Upper lobe of left lung (tissue), 6 donors: ENCODE measurements at regions not wholly inside any gene's neighbourhood (a gene's known extent, or its start where the extent isn't known, plus 50 kb on each side); places are given as distances from the start of the nearest gene placed in this dataset.

Experiments
- ATAC-seq, 2 donors: fragments of 200-7000 bp; cut with Tn5 transposase; one replicate each; pipeline ENCODE4 v1.9.1; 2022; ENCODE audit warnings: mild to moderate bottlenecking in 2 of 2, moderate library complexity in 2 of 2; ENCODE audit not compliant: low FRiP score in 2 of 2
- DNase-seq, 2 donors: peaks; one replicate each; pipeline ENCODE4 v3.0.0-alpha.2; 2019 to 2020
- H3K27ac ChIP-seq, 4 donors: fragments of 200-600 bp; sonication (generic); one replicate each; pipeline ENCODE4 v1.5.1; 2016 to 2019
- H3K27me3 ChIP-seq, 4 donors: fragments of 200-600 bp; sonication (generic); one replicate each; pipeline ENCODE4 v1.5.1; 2017 to 2019
- H3K36me3 ChIP-seq, 4 donors: fragments of 200-600 bp; sonication (generic); one replicate each; pipeline ENCODE4 v1.5.1; 2016 to 2019
- H3K4me1 ChIP-seq, 4 donors: fragments of 200-600 bp; sonication (generic); one replicate each; pipeline ENCODE4 v1.5.1; 2018 to 2019
- H3K4me3 ChIP-seq, 4 donors: fragments of 200-600 bp; sonication (generic); one replicate each; pipeline ENCODE4 v1.5.1; 2017 to 2019; ENCODE audit warnings: mild to moderate bottlenecking in 2 of 4, moderate library complexity in 1 of 4
- H3K9me3 ChIP-seq, 4 donors: fragments of 200-600 bp; sonication (generic); one replicate each; pipeline ENCODE4 v1.5.1; 2018 to 2019
- EP300 ChIP-seq, 4 donors: sonication (generic); formaldehyde crosslinking; IDR thresholded peaks; one replicate each; pipeline ENCODE4 v1.5.1; 2017; ENCODE audit warnings: antibody characterized with exemption in 4 of 4, control low read depth in 2 of 4
- POLR2A ChIP-seq, 4 donors: fragments of 450-650 bp; IDR thresholded peaks; one replicate each; pipeline ENCODE4 v1.5.1; 2016 to 2017; ENCODE audit warnings: antibody characterized with exemption in 4 of 4, mild to moderate bottlenecking in 2 of 4
- POLR2AphosphoS5 ChIP-seq, 2 donors: sonication (generic); formaldehyde crosslinking; IDR thresholded peaks; one replicate each; pipeline ENCODE4 v1.5.1; 2017; ENCODE audit warnings: antibody characterized with exemption in 2 of 2
- WGBS, 2 donors: methylation state at CpG; one replicate each; pipeline ENCODE4 v1.1.5; 2017 to 2018; 5-methylcytosine and 5-hydroxymethylcytosine counted together
- TF ChIP-seq, protein P1 (sequence below), 6 experiments: fragments of 450-650 bp in 4 of 6; fragments of 200-600 bp in 2 of 6; sonication (generic) in 2 of 6; IDR thresholded peaks; one replicate each; pipeline ENCODE4 v1.5.1; 2016 to 2019; ENCODE audit warnings: antibody characterized with exemption in 6 of 6
- donor health status: DM: no; HTN: no; CAD: no; lungs with moderate emphysema.
- donor health status: DM: no; HTN: yes; CAD: no; lungs with severe emphysema.

DNA sequence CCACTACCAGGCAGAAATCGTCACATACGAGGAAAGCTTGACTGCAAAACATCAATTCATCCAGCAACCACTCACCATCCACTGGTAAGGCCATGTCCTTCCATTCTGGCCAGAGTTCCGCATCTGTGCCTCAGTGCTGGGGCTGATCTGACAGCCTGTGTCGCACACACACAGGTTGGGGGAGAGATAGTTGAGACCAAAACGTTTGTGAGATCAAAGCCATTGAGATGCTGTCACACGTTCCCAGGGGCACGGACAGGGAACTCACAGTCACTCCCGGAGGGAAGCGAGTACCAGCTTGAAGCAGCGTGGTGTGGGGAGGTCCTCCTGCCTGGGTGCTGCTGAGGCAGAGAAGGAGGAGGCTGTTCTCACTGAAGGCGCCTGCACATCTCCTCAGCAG, 458.5 kb upstream of the SALL3 start:
- TF ChIP-seq POLR2AphosphoS5 (IDR thresholded peaks at IDR 0.05), result no peak
- TF ChIP-seq EP300 (IDR thresholded peaks at IDR 0.05), result no peak
- TF ChIP-seq, protein P1, sequence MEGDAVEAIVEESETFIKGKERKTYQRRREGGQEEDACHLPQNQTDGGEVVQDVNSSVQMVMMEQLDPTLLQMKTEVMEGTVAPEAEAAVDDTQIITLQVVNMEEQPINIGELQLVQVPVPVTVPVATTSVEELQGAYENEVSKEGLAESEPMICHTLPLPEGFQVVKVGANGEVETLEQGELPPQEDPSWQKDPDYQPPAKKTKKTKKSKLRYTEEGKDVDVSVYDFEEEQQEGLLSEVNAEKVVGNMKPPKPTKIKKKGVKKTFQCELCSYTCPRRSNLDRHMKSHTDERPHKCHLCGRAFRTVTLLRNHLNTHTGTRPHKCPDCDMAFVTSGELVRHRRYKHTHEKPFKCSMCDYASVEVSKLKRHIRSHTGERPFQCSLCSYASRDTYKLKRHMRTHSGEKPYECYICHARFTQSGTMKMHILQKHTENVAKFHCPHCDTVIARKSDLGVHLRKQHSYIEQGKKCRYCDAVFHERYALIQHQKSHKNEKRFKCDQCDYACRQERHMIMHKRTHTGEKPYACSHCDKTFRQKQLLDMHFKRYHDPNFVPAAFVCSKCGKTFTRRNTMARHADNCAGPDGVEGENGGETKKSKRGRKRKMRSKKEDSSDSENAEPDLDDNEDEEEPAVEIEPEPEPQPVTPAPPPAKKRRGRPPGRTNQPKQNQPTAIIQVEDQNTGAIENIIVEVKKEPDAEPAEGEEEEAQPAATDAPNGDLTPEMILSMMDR (IDR thresholded peaks at IDR 0.05), result no peak
- no peak for TF ChIP-seq POLR2A (IDR thresholded peaks at IDR 0.05)
- Histone ChIP-seq H3K36me3 (no peaks in the 10 kb centered on the region), H3K4me3 (no peak overlapping the region), H3K4me1 (peaks cover 0 to 7% (median 5%) of the 10 kb centered on the region in 4 donors), H3K27me3 (no peaks in the 10 kb centered on the region), H3K9me3 (no peaks in the 10 kb centered on the region), H3K27ac (no peak overlapping the region)
- no peak for ATAC-seq
- no peak for DNase-seq
- 76 to 88% methylated on average over 11 of the region's 11 CpGs for WGBS, 2 donors

DNA sequence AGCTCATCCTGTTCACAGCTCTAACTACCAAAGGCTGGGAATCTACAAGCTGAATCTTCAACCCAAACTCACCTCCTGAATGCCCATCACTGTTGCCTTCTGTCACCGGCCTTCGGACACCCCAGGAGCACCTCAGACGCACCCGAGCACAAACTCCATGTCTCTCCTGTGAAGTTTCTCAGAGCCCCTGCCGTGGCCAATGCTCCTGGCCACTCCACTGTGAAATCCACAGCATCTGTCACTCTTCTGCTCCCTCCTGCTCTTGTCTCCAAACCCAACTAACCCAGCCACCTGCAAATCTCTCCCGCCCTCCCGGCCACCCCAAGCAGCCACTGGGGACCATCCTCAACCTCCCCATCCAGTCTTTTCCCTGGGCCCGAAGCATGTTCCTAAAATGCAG, 457.9 kb upstream of the SALL3 start:
- 88 to 91% methylated on average over 8 of the region's 8 CpGs for WGBS, 2 donors
- Histone ChIP-seq H3K4me3 (no peak overlapping the region), H3K27me3 (no peaks in the 10 kb centered on the region), H3K36me3 (no peaks in the 10 kb centered on the region), H3K9me3 (no peaks in the 10 kb centered on the region), H3K4me1 (peaks cover 0 to 13% (median 8%) of the 10 kb centered on the region in 4 donors), H3K27ac (no peak overlapping the region)
- no peak for DNase-seq
- TF ChIP-seq, protein P1 (IDR thresholded peaks at IDR 0.05), result no peak
- TF ChIP-seq POLR2A (IDR thresholded peaks at IDR 0.05) (no peak), EP300 (IDR thresholded peaks at IDR 0.05) (no peak), POLR2AphosphoS5 (IDR thresholded peaks at IDR 0.05) (no peak)
- no peak for ATAC-seq

DNA sequence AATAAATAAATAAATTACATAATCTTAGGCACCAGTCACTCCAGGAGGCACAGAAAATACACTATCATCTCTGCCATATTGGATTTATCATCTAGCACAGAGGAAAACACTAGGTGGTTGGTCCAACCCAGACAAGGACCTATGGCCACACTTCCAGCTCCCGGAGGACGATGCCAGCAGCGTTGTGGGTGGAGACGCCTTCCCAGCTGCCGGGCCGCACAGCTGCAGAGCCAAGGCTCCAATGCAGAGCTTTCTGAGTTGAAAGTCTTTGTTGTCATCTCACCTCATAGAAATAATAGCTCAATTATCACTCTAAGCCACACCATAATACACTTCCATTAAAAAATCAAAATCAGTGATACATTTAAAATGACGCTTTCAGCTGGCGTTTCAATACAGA, 457.1 kb upstream of the SALL3 start:
- Histone ChIP-seq H3K27me3 (no peaks in the 10 kb centered on the region), H3K4me3 (no peak overlapping the region), H3K4me1 (peaks cover 0 to 17% (median 10%) of the 10 kb centered on the region in 4 donors), H3K36me3 (no peaks in the 10 kb centered on the region), H3K9me3 (no peaks in the 10 kb centered on the region), H3K27ac (no peak overlapping the region)
- 95 to 98% methylated on average over 8 of the region's 8 CpGs for WGBS, 2 donors
- TF ChIP-seq EP300 (IDR thresholded peaks at IDR 0.05) (no peak), POLR2A (IDR thresholded peaks at IDR 0.05) (no peak), POLR2AphosphoS5 (IDR thresholded peaks at IDR 0.05) (no peak)
- TF ChIP-seq, protein P1 (IDR thresholded peaks at IDR 0.05), result no peak
- ATAC-seq (no peak), DNase-seq (no peak)

DNA sequence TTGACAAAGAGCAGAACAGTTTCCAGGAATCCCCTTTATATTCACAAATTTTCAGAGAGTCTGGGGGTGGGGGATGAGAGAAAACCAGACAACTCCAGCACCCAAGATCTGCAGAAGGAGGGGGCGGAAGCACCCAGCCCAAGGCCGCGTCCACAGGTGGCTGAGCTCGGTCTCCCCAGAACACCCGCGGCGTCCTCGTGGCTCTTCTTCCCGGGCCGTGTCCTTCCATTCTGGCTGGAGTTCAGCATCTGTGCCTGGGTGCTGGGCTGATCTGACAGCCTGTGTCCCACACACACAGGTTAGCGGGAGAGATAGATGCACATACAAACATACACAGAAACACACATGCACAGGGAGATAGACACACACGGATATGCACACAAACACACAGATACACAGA, 455.8 kb upstream of the SALL3 start:
- no peak for DNase-seq
- no peak for TF ChIP-seq POLR2AphosphoS5 (IDR thresholded peaks at IDR 0.05)
- TF ChIP-seq, protein P1 (IDR thresholded peaks at IDR 0.05), result no peak
- no peak for TF ChIP-seq EP300 (IDR thresholded peaks at IDR 0.05)
- no peak for TF ChIP-seq POLR2A (IDR thresholded peaks at IDR 0.05)
- no peak for ATAC-seq
- Histone ChIP-seq H3K4me1 (peaks cover 0 to 17% (median 10%) of the 10 kb centered on the region in 4 donors), H3K36me3 (no peaks in the 10 kb centered on the region), H3K27me3 (no peaks in the 10 kb centered on the region), H3K4me3 (no peak overlapping the region), H3K9me3 (no peaks in the 10 kb centered on the region), H3K27ac (no peak overlapping the region)
- WGBS, 2 donors, result 84 to 93% methylated on average over 12 of the region's 12 CpGs

DNA sequence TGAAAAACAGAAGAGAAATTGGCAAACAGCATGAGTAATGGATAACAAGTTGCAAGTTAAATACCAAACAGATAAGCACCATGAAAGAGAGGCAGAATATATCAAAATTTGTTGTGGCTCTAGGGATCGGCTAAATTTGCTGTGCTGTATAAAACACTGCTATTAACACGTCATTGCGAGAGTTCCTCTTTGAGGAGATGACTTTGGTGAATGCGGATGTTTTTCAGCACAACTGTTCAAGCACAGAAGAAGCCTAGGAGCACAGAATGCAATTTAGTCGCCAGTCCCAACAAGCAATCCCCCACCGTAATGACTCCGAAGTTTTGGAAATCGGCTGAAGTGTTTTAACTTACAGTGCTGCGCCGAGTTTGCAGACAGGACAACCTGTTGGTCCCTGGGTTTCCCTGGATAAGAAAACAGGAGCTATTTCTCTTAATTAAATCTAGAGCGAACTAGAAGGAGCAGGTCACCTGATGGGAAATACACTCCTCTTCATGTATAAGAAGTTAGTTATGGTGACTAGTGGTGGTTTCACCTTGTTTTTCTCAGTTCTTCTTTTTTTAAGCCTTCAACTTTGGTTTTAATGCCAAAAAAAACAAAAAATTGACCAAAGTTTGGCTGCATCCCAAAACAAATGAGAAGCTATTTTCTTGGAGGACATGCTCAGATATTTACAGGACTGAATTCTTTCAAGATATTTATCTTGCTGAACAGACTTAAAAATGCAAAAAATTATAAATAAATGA, 454.1 kb upstream of the SALL3 start:
- no peaks in the 10 kb centered on the region for H3K9me3 ChIP-seq
- H3K4me1 ChIP-seq, result peaks cover 0 to 17% (median 10%) of the 10 kb centered on the region in 4 donors
- no peak for ATAC-seq
- H3K36me3 ChIP-seq, result no peaks in the 10 kb centered on the region
- TF ChIP-seq POLR2A (IDR thresholded peaks at IDR 0.05), result no peak
- no peak for TF ChIP-seq POLR2AphosphoS5 (IDR thresholded peaks at IDR 0.05)
- TF ChIP-seq, protein P1 (IDR thresholded peaks at IDR 0.05), result no peak
- no peak for DNase-seq
- no peak overlapping the region for H3K4me3 ChIP-seq
- no peaks in the 10 kb centered on the region for H3K27me3 ChIP-seq
- WGBS, 2 donors, result 64 to 70% methylated on average over 11 of the region's 11 CpGs
- H3K27ac ChIP-seq, result no peak overlapping the region
